ENCODE measurements at regions not wholly inside any gene's neighbourhood (a gene's known extent, or its start where the extent isn't known, plus 50 kb on each side); places are given as distances from the start of the nearest gene placed in this dataset.

GRCh38 chr5:121497176-121497575, 354.5 kb upstream of the FTMT start:
- no peak for DNase-seq (ENCODE audit: low read depth, low spot score)
- no peak overlapping the region for H3K4me3 ChIP-seq (ENCODE audit: low read length)

- DNase-seq (ENCODE audit: low read depth, low spot score) = no peak
- H3K4me3 ChIP-seq (ENCODE audit: low read length) = no peak overlapping the region
These were observed 351.4 kb upstream of the FTMT start for GRCh38 chr5:121500310-121500709.

GRCh38 chr5:121503111-121503840, 348.4 kb upstream of the FTMT start:
- DNase-seq (ENCODE audit: low read depth, low spot score) = no peak
- no peak overlapping the region for H3K4me3 ChIP-seq (ENCODE audit: low read length)

DNA sequence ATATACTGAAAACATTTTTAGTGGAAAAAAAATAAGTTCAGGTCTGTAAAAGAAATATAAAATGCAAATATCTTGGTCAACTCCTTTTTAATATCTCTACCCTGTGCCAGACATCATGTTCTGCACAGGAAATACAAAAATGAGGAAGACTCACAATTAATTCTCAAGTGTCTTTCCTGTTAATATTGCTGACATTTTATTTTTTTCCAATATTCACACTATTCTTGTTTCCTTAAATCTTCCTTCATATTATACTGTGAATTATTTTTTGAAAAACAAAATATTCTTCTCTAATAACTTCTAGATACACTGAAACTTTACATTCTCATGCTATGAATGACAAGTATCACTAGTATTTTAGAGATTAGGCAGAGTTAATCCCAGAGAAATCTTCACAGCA, 334.7 kb upstream of the FTMT start:
- no peak for DNase-seq (ENCODE audit: low read depth, low spot score)
- no peak overlapping the region for H3K4me3 ChIP-seq (ENCODE audit: low read length)

GRCh38 chr5:121525706-121526105, 326.0 kb upstream of the FTMT start:
- DNase-seq (ENCODE audit: low read depth, low spot score) = no peak

DNA sequence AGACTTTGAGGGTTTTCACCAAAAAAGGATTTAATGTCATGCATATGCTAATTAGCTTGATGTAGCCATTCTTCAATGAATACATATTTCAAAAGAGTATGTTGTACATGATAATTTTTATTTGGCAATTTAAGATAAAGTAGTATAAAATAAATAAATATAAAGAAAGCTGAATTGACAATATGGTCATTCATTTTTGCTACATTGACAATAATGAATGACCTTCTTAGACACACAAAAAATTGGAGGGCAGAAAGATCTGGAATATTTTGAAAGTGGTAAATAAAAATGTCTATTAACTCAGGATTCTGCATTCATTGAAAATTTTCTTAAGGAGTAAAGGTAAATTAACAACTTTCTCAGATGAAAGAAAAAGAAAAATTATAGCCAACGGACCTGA, 324.8 kb upstream of the FTMT start:
- no peak for DNase-seq (ENCODE audit: low read depth, low spot score)
- H3K4me3 ChIP-seq (ENCODE audit: low read length) = no peak overlapping the region

More at GRCh38 chr5:121525706-121526105, 326.0 kb upstream of the FTMT start:
- H3K4me3 ChIP-seq (ENCODE audit: low read length) = no peak overlapping the region

GRCh38 chr5:121533814-121534213, 317.9 kb upstream of the FTMT start:
- DNase-seq (ENCODE audit: low read depth, low spot score) = no peak
- H3K4me3 ChIP-seq (ENCODE audit: low read length) = no peak overlapping the region

DNA sequence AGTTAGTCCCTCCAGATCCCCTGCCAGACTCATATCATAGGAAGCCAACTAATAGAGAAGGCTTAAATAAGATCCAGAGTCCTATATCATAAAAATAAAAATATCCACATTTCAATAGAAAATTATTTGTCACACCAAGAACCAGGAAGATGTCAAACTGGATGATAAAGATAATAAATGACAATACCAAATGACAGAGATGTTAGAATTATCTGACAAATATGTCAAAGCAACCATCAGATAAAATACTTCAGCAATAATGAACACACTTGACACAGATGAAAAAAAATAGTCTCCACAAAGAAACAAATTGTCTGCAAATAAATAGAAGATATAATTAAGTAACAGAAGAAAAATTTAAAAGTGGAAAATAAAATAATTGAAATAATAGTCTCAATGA, 300.7 kb upstream of the FTMT start:
- DNase-seq (ENCODE audit: low read depth, low spot score) = no peak
- no peak overlapping the region for H3K4me3 ChIP-seq (ENCODE audit: low read length)

- no peak overlapping the region for H3K4me3 ChIP-seq (ENCODE audit: low read length)
- no peak for DNase-seq (ENCODE audit: low read depth, low spot score)
These were observed 291.9 kb upstream of the FTMT start for GRCh38 chr5:121559832-121560231.

DNA sequence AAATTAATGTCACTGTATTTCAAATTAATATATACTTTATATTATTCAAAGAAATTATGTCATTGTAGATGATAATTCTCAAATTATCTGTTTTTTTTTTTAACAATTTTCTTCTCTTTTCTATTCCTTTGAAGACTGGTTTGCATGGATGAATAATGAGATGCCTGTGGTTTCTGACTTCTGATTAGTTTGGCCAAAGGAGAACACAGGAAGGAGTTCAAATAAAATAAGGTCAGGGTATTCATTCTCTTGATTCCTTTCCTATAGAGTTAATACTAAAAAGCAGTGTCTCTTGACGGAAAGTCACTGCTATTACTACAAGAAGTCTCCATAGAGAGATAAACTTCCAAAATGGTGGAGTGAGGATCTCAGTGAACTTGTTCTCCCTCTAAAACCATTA, 279.6 kb upstream of the FTMT start:
- no peak overlapping the region for H3K4me3 ChIP-seq (ENCODE audit: low read length)
- DNase-seq (ENCODE audit: low read depth, low spot score) = no peak

- no peak for DNase-seq (ENCODE audit: low read depth, low spot score)
- no peak overlapping the region for H3K4me3 ChIP-seq (ENCODE audit: low read length)
These were observed 277.8 kb upstream of the FTMT start for GRCh38 chr5:121573721-121574382.

DNA sequence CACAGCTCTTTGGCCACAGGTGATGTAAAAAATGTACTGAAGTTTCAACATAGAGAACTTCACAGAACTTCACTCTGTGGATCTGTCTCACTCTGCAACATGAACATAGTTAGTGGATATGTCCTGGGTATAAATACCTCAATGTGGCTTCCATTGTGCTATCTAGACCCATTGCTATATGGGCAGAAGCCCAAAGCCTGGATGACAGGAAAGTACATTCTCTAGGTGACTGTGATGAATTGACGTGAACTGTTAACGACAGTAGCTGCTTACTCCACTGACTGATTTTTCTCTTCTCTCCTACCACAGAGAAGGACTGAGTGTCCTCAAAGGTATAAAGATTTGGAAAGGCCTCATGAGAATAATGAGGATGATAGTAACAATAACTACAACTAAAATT, 270.1 kb upstream of the FTMT start:
- no peak for DNase-seq (ENCODE audit: low read depth, low spot score)
- H3K4me3 ChIP-seq (ENCODE audit: low read length) = no peak overlapping the region

- H3K4me3 ChIP-seq (ENCODE audit: low read length) = no peak overlapping the region
- no peak for DNase-seq (ENCODE audit: low read depth, low spot score)
These were observed 254.8 kb upstream of the FTMT start for GRCh38 chr5:121596882-121597281.

GRCh38 chr5:121608826-121609225, 242.9 kb upstream of the FTMT start:
- no peak for DNase-seq (ENCODE audit: low read depth, low spot score)
- H3K4me3 ChIP-seq (ENCODE audit: low read length) = no peak overlapping the region

GRCh38 chr5:121624035-121624434, 227.6 kb upstream of the FTMT start:
- no peak for DNase-seq (ENCODE audit: low read depth, low spot score)
- no peak overlapping the region for H3K4me3 ChIP-seq (ENCODE audit: low read length)

- no peak for DNase-seq (ENCODE audit: low read depth, low spot score)
- H3K4me3 ChIP-seq (ENCODE audit: low read length) = no peak overlapping the region
These were observed 222.9 kb upstream of the FTMT start for GRCh38 chr5:121628783-121629182.

GRCh38 chr5:121630402-121630801, 221.3 kb upstream of the FTMT start:
- H3K4me3 ChIP-seq (ENCODE audit: low read length) = no peak overlapping the region
- no peak for DNase-seq (ENCODE audit: low read depth, low spot score)

GRCh38 chr5:121634946-121635345, 216.7 kb upstream of the FTMT start:
- DNase-seq (ENCODE audit: low read depth, low spot score) = no peak
- no peak overlapping the region for H3K4me3 ChIP-seq (ENCODE audit: low read length)

DNA sequence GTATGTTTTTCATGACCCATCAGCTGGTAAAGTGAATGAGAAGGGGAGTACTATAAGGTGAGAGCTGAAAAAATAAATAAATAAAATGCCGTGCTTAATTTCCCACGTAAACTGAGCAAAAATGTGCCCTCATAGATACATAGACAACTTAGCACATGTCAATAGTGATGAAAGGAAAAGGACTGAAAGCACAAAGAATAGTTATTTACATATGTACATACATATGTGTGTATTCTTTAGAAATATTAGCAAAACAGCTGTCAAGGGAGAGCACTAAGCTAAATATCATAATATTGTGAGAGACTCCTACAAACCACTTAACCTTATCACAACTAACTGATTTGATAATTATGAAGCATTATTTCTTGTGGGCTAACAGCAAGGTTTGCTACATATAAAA, 213.6 kb upstream of the FTMT start:
- DNase-seq (ENCODE audit: low read depth, low spot score) = no peak
- no peak overlapping the region for H3K4me3 ChIP-seq (ENCODE audit: low read length)

DNA sequence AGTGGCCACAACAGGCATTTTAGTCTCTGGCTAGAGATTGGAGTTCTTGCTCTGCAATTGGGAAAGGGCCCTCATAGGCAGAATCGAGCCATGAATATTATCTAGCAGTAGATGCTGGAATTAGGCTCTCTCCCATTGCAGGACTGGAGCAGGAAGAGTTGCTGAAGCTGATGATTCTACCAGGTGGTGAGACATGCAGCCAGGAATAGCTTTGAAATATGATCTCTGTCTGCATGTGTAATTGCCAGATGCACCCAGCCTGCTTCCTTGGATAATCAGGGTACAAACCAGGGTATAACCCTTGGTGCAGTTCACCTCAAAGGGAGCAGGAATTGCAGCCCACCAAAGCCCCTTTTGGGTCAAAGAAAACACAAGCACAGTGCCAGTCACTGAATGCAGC, 211.4 kb upstream of the FTMT start:
- no peak for DNase-seq (ENCODE audit: low read depth, low spot score)
- no peak overlapping the region for H3K4me3 ChIP-seq (ENCODE audit: low read length)

- no peak overlapping the region for H3K4me3 ChIP-seq (ENCODE audit: low read length)
- DNase-seq (ENCODE audit: low read depth, low spot score) = no peak
These were observed 193.5 kb upstream of the FTMT start for GRCh38 chr5:121658221-121658620.
